ENCODE measurements at regions not wholly inside any gene's neighbourhood (a gene's known extent, or its start where the extent isn't known, plus 50 kb on each side); places are given as distances from the start of the nearest gene placed in this dataset.

GRCh38 chr2:8477552-8478470 is 204.0 kb upstream of the ID2 start:
- DNase-seq (ENCODE audit: low read depth): no peak

DNA sequence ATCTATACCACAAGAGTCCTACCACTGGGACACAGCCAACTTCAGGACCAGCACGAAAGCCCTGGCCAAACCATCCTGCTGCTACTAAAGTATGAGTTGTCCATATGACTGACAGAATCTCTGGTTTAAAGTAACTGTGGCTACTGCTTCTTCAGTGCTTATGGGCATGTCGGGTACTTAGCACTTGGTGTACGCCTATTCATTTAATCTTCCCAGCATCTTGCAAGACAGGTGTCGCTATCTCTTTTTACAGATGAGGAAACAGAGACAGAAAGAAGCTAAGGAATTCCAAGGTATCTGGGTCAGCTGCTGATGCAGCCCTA is 203.4 kb upstream of the ID2 start:
- no peak for DNase-seq (ENCODE audit: low read depth)

GRCh38 chr2:8479298-8479697 is 202.6 kb upstream of the ID2 start:
- DNase-seq (ENCODE audit: low read depth): no peak

- no peak for DNase-seq (ENCODE audit: low read depth)
Measured at GRCh38 chr2:8480915-8481314, 200.9 kb upstream of the ID2 start.

DNA sequence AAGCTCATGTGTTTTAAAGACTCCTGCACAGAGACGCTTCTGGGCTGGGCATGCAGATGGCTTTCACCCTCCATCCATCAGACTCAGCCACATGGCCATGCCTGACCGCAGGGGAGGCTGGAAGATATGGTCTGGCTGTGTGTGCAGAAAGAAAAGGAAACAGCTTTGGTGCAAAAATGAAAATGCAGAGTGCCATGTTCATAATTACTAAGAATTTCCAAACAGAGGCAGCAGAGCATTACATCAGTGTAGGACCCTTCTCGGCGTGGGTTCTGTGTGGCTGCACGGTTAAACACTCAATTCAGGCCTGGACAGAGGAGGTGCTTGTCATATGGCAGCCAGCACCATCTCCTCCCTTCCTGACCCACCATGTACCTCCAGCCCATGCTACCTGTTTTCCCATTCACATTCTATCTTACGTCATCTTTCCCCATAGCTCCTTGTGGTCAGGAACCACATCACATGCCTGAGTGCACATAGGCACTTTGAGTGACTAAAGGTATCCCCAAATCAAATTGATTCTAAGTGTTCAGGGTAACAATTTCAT is 200.3 kb upstream of the ID2 start:
- no peak for DNase-seq (ENCODE audit: low read depth)

DNA sequence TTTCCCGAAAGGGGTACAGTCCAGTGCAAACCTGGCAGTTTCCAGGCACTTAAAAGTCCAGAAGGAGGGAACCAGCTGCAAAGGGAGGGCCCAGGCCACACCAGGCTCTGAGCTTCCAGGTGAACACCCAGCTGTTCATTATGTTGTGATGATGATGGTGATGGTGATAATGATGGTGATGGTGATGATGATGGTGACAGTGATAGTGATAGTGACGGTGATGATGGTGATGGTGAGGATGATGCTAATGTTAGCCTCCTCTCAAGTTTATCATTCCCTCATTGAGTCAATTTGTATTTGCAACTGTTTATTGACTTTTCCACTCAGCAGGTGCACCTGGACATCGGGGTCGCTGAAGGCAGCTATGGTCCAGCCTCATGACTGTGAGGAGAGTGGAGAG is 199.4 kb upstream of the ID2 start:
- no peak for DNase-seq (ENCODE audit: low read depth)

- no peak for DNase-seq (ENCODE audit: low read depth)
Measured at GRCh38 chr2:8484502-8485283, 197.2 kb upstream of the ID2 start.

GRCh38 chr2:8485736-8486135 is 196.1 kb upstream of the ID2 start:
- DNase-seq (ENCODE audit: low read depth): no peak

DNA sequence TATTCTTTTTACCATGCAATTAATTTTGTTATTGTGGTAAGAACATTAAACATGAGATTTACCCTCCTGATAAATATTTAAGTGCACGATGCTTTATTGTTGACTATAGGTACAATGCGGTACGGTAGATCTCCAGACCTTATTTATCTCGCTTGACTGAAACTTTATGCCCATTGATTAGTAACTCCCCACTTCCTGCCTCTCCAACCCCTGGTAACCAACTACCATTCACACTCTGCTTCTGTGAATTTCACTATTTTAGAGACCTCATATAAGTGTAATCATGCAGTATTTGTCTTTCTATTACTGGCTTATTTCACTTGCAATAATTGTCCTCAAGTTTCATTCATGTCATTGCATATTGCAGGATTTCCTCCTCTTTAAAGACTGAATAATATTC is 195.7 kb upstream of the ID2 start:
- DNase-seq (ENCODE audit: low read depth): no peak

DNA sequence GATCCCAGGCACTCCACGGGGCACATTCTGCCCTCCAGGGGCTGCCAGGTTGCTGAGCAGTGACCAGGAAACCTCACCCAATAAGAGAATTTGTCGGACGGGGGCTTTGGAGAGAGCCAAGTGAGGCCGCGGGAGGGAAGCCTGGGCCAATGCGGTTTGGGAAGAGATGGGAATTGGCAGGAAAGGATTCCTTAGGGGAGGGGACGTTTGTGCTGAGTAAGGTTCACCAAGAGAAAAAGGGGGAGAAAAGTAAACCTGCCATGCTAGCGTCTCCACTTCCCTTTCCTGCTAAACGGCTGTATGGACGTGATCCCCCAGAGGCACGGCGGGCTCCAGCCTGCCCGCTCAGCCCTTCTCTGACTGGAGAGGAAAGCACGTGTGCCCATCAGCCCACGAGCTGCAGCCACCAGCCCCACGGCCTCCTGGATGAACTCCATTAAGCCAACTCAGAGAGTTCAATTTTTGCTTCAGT is 194.4 kb upstream of the ID2 start:
- DNase-seq (ENCODE audit: low read depth): no peak

DNA sequence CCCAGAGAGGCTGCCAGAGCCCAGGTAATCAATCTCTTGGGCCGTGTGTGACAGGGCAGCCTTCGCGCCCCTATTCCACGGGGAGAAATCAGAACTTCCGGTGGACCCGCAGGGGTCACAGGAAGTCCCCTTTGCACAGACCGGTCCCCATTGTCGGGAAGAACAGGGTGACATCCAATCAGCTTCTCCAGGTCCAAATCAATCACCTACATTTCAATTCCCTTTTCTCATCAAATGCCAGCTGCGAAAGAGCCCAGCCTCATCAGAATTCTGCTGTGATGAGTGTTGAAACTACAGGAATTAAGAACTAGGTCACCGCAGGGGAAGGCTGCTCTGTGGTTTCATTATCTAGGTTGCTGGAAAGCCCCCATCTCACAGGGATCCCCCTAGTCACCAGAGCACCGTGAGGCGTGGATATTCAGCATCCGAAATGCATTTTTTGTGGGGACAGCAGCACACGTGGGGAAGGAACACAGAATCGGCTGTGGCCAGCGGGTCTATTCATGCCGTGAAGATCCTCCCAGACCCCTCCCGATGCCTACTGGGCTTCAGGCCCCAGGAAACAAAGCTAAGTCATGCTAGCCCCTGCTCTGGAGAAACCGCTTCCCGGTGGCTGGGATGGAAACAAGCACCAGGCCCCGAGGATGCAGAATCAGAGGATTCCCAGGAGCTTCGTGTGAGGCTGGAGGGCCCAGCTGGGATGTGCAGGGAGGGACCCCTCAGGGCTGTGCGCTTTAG is 193.7 kb upstream of the ID2 start:
- DNase-seq (ENCODE audit: low read depth): peak; percentile 33

GRCh38 chr2:8489221-8489620 is 192.6 kb upstream of the ID2 start:
- DNase-seq (ENCODE audit: low read depth): no peak

DNA sequence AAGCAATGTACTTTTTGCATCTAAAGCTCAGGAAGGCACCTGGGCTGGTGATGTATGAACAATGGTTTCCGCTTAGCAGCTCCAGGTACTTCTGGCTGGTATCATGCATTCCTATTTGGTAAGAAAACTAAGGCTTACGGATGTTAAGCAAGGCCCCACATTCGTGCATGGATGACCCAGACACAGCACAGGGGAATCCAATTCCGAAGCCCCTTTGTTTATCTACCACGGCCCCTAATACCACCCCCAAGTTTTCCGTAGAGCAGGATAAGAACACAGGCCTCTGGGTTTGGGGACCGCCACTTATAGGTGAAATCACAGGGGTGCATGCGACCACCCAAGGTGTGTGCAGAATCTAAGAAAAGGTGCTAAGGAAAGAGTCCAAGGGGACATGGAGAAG is 192.1 kb upstream of the ID2 start:
- no peak for DNase-seq (ENCODE audit: low read depth)

DNA sequence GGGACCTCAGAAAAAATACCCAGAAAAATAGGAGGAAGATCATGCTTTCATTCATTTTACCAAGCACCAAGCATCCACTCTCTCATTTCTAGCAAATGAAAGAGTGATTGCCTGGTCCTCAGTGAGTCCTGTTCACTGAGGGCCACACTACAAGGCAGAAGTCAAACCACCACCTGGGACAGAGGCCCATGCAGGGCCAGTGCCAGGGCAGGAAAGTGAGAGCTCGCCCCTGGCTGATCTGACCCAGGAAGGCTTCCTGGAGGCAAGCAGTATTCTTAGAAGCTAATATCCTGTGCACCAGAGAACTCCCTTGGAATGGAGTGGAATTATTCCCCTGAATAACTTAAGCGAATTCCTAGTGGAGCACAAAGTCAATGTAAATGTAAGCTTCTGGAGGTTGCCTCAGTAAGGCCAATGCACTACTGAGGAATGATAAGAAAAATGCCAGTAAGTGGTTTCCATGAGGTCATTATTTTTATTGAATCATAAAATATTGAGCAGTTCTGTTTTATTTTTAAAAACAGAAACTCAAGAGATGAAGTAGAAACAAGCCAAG is 191.6 kb upstream of the ID2 start:
- DNase-seq (ENCODE audit: low read depth): no peak

- DNase-seq (ENCODE audit: low read depth): no peak
Measured at GRCh38 chr2:8491296-8492027, 190.4 kb upstream of the ID2 start.

GRCh38 chr2:8494151-8494550 is 187.7 kb upstream of the ID2 start:
- no peak for DNase-seq (ENCODE audit: low read depth)

GRCh38 chr2:8494589-8494988 is 187.3 kb upstream of the ID2 start:
- DNase-seq (ENCODE audit: low read depth): no peak

GRCh38 chr2:8495189-8495989 is 186.5 kb upstream of the ID2 start:
- no peak for DNase-seq (ENCODE audit: low read depth)

- no peak for DNase-seq (ENCODE audit: low read depth)
Measured at GRCh38 chr2:8496079-8496478, 185.8 kb upstream of the ID2 start.

- no peak for DNase-seq (ENCODE audit: low read depth)
Measured at GRCh38 chr2:8496617-8497016, 185.2 kb upstream of the ID2 start.
